Body of pancreas (tissue), 4 donors: ENCODE measurements at regions not wholly inside any gene's neighbourhood (a gene's known extent, or its start where the extent isn't known, plus 50 kb on each side); places are given as distances from the start of the nearest gene placed in this dataset.

ENCODE experiments used
- POLR2A ChIP-seq, 3 donors: fragments of 450-650 bp; IDR thresholded peaks; one replicate each; pipeline ENCODE4 v1.6.1; 2016; ENCODE audit warnings: antibody characterized with exemption in 3 of 3, mild to moderate bottlenecking in 2 of 3
- TF ChIP-seq, protein P1 (sequence below), 7 experiments: fragments of 450-650 bp in 4 of 7; fragments of 200-600 bp in 3 of 7; sonication (generic) in 3 of 7; IDR thresholded peaks; one replicate each; pipeline ENCODE4 v1.5.1; 2016 to 2019; ENCODE audit warnings: antibody characterized with exemption in 7 of 7

DNA sequence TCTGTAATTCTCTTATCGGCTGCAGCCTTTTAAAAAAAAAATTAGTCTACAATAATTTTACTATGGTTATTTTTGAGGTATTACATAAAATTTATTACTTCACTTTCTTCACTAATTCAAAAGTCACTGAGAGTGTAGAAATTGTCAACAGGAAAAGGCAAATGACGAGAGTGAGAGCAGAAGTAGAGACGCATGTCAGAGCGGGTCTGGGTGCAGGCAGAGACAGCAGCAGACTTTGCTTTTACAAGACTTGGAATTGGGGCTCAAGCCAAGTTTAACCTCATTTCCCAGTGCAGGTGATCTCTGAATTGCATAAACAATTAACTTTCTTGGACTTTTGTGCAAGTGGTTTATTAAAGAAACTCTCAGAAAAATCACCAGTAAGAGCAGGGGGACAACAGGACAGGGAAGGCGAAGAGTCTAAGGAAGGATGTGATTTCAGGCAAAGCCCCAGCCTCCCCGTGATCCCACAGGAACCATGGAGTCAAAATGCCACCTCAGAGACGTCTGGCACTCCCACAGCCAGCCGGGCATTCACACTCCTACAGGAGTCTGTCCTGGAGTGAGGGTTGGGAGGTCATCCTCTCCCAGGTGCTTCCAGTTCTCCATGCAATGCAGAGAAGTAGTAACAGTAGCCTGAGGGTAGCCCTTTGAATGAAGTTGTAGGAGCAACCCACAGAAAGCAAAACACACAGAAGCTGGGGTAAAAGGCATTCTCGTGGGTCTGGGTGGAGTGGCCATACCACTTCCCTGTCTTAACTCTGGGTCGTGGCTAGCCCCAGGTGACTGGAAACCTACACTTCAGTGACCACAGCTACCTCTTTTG, 274.0 kb upstream of the TGFBR2 start:
- no peak for TF ChIP-seq POLR2A (IDR thresholded peaks at IDR 0.05)
- TF ChIP-seq, protein P1, sequence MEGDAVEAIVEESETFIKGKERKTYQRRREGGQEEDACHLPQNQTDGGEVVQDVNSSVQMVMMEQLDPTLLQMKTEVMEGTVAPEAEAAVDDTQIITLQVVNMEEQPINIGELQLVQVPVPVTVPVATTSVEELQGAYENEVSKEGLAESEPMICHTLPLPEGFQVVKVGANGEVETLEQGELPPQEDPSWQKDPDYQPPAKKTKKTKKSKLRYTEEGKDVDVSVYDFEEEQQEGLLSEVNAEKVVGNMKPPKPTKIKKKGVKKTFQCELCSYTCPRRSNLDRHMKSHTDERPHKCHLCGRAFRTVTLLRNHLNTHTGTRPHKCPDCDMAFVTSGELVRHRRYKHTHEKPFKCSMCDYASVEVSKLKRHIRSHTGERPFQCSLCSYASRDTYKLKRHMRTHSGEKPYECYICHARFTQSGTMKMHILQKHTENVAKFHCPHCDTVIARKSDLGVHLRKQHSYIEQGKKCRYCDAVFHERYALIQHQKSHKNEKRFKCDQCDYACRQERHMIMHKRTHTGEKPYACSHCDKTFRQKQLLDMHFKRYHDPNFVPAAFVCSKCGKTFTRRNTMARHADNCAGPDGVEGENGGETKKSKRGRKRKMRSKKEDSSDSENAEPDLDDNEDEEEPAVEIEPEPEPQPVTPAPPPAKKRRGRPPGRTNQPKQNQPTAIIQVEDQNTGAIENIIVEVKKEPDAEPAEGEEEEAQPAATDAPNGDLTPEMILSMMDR (IDR thresholded peaks at IDR 0.05) = no peak
